Suprapubic skin (tissue), 4 donors: ENCODE measurements at regions not wholly inside any gene's neighbourhood (a gene's known extent, or its start where the extent isn't known, plus 50 kb on each side); places are given as distances from the start of the nearest gene placed in this dataset.

Source experiments
- EP300 ChIP-seq: sonication (generic); formaldehyde crosslinking; IDR thresholded peaks from one replicate; pipeline ENCODE4 v1.6.1; 2017; ENCODE audit warnings: antibody characterized with exemption
- POLR2A ChIP-seq, 2 donors: fragments of 450-650 bp; IDR thresholded peaks; one replicate each; pipeline ENCODE4 v1.6.1; 2017; ENCODE audit warnings: antibody characterized with exemption in 2 of 2, mild to moderate bottlenecking in 2 of 2, moderate library complexity in 2 of 2
- POLR2AphosphoS5 ChIP-seq, 3 donors: sonication (generic); formaldehyde crosslinking; IDR thresholded peaks; one replicate each; pipeline ENCODE4 v1.6.1; 2017; ENCODE audit warnings: antibody characterized with exemption in 3 of 3
- TF ChIP-seq, protein P1 (sequence below), 2 donors: fragments of 200-600 bp in 1 of 2; fragments of 450-650 bp in 1 of 2; sonication (generic) in 1 of 2; IDR thresholded peaks; one replicate each; pipeline ENCODE4 v1.5.1; 2016 to 2019; ENCODE audit warnings: antibody characterized with exemption in 2 of 2, mild to moderate bottlenecking in 1 of 2, moderate library complexity in 1 of 2

DNA sequence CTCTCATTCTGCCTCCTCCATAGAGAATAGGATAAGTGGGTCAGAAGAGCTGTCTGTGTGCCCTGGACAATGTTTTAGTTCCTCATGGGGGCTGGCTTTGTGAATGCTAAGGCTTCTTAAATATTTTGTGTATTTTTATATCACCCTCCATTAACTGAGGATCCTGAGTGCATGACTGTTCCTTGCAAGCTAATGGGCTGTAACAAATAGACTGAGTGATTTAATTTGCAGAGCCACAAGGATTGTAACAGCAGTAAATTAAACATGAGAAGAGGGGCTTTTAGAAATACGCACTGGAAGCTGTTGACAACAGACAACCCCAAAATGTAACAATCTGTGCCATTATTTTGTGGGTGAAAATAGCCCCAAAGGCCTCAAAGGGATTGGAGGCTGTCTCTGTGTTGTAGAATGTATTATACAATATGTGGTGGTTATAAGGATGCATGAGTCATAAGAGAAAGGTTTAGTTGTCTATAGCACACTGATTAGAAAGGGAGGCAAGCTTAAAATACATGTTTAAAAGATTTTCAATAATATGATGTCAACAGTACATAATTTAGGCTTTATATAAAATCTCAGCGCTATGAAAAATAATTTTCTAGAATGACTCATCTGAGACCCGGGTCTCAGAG lies 152.7 kb upstream of the ACTBL2 start:
- TF ChIP-seq, protein P1, sequence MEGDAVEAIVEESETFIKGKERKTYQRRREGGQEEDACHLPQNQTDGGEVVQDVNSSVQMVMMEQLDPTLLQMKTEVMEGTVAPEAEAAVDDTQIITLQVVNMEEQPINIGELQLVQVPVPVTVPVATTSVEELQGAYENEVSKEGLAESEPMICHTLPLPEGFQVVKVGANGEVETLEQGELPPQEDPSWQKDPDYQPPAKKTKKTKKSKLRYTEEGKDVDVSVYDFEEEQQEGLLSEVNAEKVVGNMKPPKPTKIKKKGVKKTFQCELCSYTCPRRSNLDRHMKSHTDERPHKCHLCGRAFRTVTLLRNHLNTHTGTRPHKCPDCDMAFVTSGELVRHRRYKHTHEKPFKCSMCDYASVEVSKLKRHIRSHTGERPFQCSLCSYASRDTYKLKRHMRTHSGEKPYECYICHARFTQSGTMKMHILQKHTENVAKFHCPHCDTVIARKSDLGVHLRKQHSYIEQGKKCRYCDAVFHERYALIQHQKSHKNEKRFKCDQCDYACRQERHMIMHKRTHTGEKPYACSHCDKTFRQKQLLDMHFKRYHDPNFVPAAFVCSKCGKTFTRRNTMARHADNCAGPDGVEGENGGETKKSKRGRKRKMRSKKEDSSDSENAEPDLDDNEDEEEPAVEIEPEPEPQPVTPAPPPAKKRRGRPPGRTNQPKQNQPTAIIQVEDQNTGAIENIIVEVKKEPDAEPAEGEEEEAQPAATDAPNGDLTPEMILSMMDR (IDR thresholded peaks at IDR 0.05) = no peak
- no peak for TF ChIP-seq POLR2AphosphoS5 (IDR thresholded peaks at IDR 0.05)
- no peak for TF ChIP-seq POLR2A (IDR thresholded peaks at IDR 0.05)
- no peak for TF ChIP-seq EP300
